DOHH2 (cell line): ENCODE measurements at regions not wholly inside any gene's neighbourhood (a gene's known extent, or its start where the extent isn't known, plus 50 kb on each side); places are given as distances from the start of the nearest gene placed in this dataset.

Source experiments
- EZH2phosphoT487 ChIP-seq: fragments of 200-600 bp; sonication (generic); IDR thresholded peaks from 2 replicates; pipeline ENCODE4 v1.6.1; 2017; ENCODE audit warnings: borderline replicate concordance, mild to moderate bottlenecking, antibody characterized with exemption, low read length, moderate library complexity, mixed read lengths
- TF ChIP-seq, protein P1 (sequence below): fragments of 200-600 bp; sonication (generic); IDR thresholded peaks from one replicate; pipeline ENCODE4 v1.5.1; 2014; ENCODE audit warnings: antibody characterized with exemption, mild to moderate bottlenecking, low read depth, low read length; ENCODE audit not compliant: poor library complexity, severe bottlenecking

DNA sequence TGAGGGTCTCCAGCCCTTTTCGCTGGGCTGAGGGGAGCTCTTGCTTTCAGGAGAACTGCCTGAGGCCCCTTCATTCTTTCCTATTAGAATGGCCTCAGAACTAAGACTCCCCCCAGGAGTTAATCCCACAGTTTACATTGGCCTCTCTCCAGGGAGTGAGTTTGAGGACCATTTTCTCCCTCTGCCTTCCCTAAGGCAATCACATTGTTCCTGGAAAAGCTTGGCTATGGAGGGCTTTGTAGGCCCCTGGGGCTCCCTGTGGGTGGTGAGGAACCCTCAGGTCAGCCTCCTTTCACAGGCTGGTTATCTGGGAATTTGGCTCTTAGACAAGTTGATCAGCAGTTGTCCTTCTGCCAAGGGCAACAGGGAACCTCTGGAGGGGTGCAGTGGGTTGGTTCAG lies 343.7 kb downstream of the RPS24 start:
- TF ChIP-seq, protein P1, sequence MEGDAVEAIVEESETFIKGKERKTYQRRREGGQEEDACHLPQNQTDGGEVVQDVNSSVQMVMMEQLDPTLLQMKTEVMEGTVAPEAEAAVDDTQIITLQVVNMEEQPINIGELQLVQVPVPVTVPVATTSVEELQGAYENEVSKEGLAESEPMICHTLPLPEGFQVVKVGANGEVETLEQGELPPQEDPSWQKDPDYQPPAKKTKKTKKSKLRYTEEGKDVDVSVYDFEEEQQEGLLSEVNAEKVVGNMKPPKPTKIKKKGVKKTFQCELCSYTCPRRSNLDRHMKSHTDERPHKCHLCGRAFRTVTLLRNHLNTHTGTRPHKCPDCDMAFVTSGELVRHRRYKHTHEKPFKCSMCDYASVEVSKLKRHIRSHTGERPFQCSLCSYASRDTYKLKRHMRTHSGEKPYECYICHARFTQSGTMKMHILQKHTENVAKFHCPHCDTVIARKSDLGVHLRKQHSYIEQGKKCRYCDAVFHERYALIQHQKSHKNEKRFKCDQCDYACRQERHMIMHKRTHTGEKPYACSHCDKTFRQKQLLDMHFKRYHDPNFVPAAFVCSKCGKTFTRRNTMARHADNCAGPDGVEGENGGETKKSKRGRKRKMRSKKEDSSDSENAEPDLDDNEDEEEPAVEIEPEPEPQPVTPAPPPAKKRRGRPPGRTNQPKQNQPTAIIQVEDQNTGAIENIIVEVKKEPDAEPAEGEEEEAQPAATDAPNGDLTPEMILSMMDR, result no peak
- no peak for TF ChIP-seq EZH2phosphoT487
